H1 (cell line): ENCODE measurements at regions not wholly inside any gene's neighbourhood (a gene's known extent, or its start where the extent isn't known, plus 50 kb on each side); places are given as distances from the start of the nearest gene placed in this dataset.
A peak's percentile ranks its signal among the peaks of the same experiment; 100 is the strongest.

ENCODE experiments used
- CTCF ChIA-PET: fragments of 300-600 bp; sonication (Branson Sonifier 250); formaldehyde crosslinking; loops from one replicate; lab custom pipeline; 2021; ENCODE audit not compliant: partially characterized antibody; lab: Charles Lee
- POLR2A ChIA-PET: fragments of 300-600 bp; sonication (Branson Sonifier 250); formaldehyde crosslinking; loops from one replicate; lab custom pipeline; 2021; ENCODE audit warnings: inconsistent platforms; ENCODE audit not compliant: partially characterized antibody; lab: Charles Lee
- DNase-seq, 2 experiments: peaks; one replicate each; pipeline versions ENCODE4 v3.0.0 to v3.0.0-alpha.2; 2010 to 2022; ENCODE audit warnings: low spot score in 2 of 2, low read depth in 1 of 2, mixed read lengths in 1 of 2
- FAIRE-seq: peaks from 2 replicates; lab custom pipeline; 2011; peaks lifted over from hg19 to GRCh38; lab: Jason Lieb, UNC
- H2AFZ ChIP-seq: 2 replicates; pipeline ENCODE4 v1.8.1; 2012; ENCODE audit warnings: low read length, inconsistent platforms
- H2AK5ac ChIP-seq: 2 replicates; pipeline ENCODE4 v1.6.1; 2013; ENCODE audit warnings: low read depth, low read length
- H2BK120ac ChIP-seq: replicated peaks from 2 replicates; pipeline ENCODE3; 2013; ENCODE audit warnings: low read depth, low read length, inconsistent platforms
- H2BK12ac ChIP-seq: 2 replicates; pipeline ENCODE4 v1.6.1; 2013; ENCODE audit warnings: low read depth, low read length
- H2BK15ac ChIP-seq: 2 replicates; pipeline ENCODE4 v1.6.1; 2013; ENCODE audit warnings: low read length
- H2BK20ac ChIP-seq: 2 replicates; pipeline ENCODE4 v1.6.1; 2013; ENCODE audit warnings: low read length
- H2BK5ac ChIP-seq: 2 replicates; pipeline ENCODE4 v1.6.1; 2013; ENCODE audit warnings: low read depth, low read length
- H3K14ac ChIP-seq: 2 replicates; pipeline ENCODE4 v1.6.1; 2013; ENCODE audit warnings: inconsistent platforms; ENCODE audit not compliant: insufficient read length
- H3K18ac ChIP-seq: 2 replicates; pipeline ENCODE4 v1.6.1; 2013; ENCODE audit warnings: low read length; ENCODE audit errors: extremely low read depth
- H3K23ac ChIP-seq: 2 replicates; pipeline ENCODE4 v1.6.1; 2013; ENCODE audit warnings: inconsistent platforms; ENCODE audit not compliant: insufficient read length
- H3K23me2 ChIP-seq: 2 replicates; pipeline ENCODE4 v1.6.1; 2013; ENCODE audit warnings: low read depth, low read length
- H3K27ac ChIP-seq: 2 replicates; pipeline ENCODE4 v1.6.1; 2011; ENCODE audit warnings: low read depth, low read length, inconsistent platforms
- H3K27me3 ChIP-seq, 4 experiments: replicated peaks in 1 of 4; 1 replicate in 1 of 4; 2 replicates in 3 of 4; pipeline versions ENCODE4 v1.6.1 to v1.8.1; 2011 to 2013; ENCODE audit warnings: low read length in 3 of 4, mild to moderate bottlenecking in 3 of 4, inconsistent platforms in 2 of 4, mixed read lengths in 2 of 4, moderate library complexity in 1 of 4; ENCODE audit not compliant: control insufficient read depth in 3 of 4, insufficient read depth in 3 of 4; ENCODE audit errors: extremely low read depth in 1 of 4
- H3K36me3 ChIP-seq, 4 experiments: 2 replicates each; pipeline versions ENCODE4 v1.6.1 to v1.8.1; 2011 to 2013; ENCODE audit warnings: mild to moderate bottlenecking in 4 of 4, low read length in 3 of 4, moderate library complexity in 2 of 4, control low read depth in 1 of 4, inconsistent platforms in 1 of 4; ENCODE audit not compliant: insufficient read depth in 4 of 4, control insufficient read depth in 2 of 4
- H3K4ac ChIP-seq: replicated peaks from 2 replicates; pipeline ENCODE3; 2013; ENCODE audit warnings: low read length, low read depth, mixed read lengths, inconsistent platforms; ENCODE audit not compliant: insufficient read length
- H3K4me1 ChIP-seq, 4 experiments: replicated peaks in 1 of 4; 1 replicate in 1 of 4; 2 replicates in 3 of 4; pipeline versions ENCODE4 v1.6.1 to v1.8.1; 2011 to 2013; ENCODE audit warnings: low read length in 3 of 4, inconsistent platforms in 2 of 4, mixed read lengths in 1 of 4; ENCODE audit not compliant: insufficient read depth in 4 of 4, control insufficient read depth in 3 of 4
- H3K4me2 ChIP-seq, 2 experiments: 2 replicates each; pipeline versions ENCODE4 v1.6.1 to v1.8.1; 2011 to 2013; ENCODE audit warnings: low read depth in 2 of 2, low read length in 2 of 2, control low read depth in 1 of 2, inconsistent platforms in 1 of 2, mild to moderate bottlenecking in 1 of 2; ENCODE audit not compliant: insufficient read depth in 1 of 2
- H3K4me3 ChIP-seq, 4 experiments: fragments of 200-600, 300-600 bp in 1 of 4; sonication (generic), shearing (Covaris generic), sonication (Bioruptor Twin) in 1 of 4; 2 replicates each; pipeline versions ENCODE4 v1.5.1 to v1.8.1; 2011 to 2016; ENCODE audit warnings: low read length in 4 of 4, low read depth in 3 of 4, control low read depth in 2 of 4, inconsistent platforms in 2 of 4, mild to moderate bottlenecking in 2 of 4, mixed read lengths in 1 of 4, moderate library complexity in 1 of 4; ENCODE audit not compliant: insufficient read depth in 2 of 4; ENCODE audit errors: extremely low read depth in 1 of 4
- H3K56ac ChIP-seq: replicated peaks from 2 replicates; pipeline ENCODE3; 2013; ENCODE audit warnings: low read depth, mild to moderate bottlenecking, mixed read lengths, low read length, inconsistent platforms; ENCODE audit not compliant: insufficient read length
- H3K79me1 ChIP-seq: 2 replicates; pipeline ENCODE4 v1.6.1; 2013; ENCODE audit warnings: low read depth, low read length, control low read depth
- H3K79me2 ChIP-seq, 2 experiments: 2 replicates each; pipeline versions ENCODE4 v1.6.1 to v1.8.1; 2012 to 2013; ENCODE audit warnings: low read length in 2 of 2, mild to moderate bottlenecking in 2 of 2, inconsistent platforms in 1 of 2; ENCODE audit not compliant: insufficient read depth in 2 of 2, control insufficient read depth in 1 of 2
- H3K9ac ChIP-seq, 4 experiments: replicated peaks in 1 of 4; 1 replicate in 1 of 4; 2 replicates in 3 of 4; pipeline versions ENCODE4 v1.6.1 to v1.8.1; 2011 to 2013; ENCODE audit warnings: low read depth in 3 of 4, low read length in 3 of 4, control low read depth in 2 of 4, mild to moderate bottlenecking in 2 of 4, moderate library complexity in 2 of 4, inconsistent platforms in 1 of 4; ENCODE audit errors: extremely low read depth in 1 of 4
- H3K9me3 ChIP-seq, 2 experiments: 2 replicates each; pipeline versions ENCODE4 v1.6.1 to v1.8.1; 2012 to 2013; ENCODE audit warnings: mild to moderate bottlenecking in 2 of 2, moderate library complexity in 2 of 2, control low read depth in 1 of 2, inconsistent platforms in 1 of 2, low read depth in 1 of 2, low read length in 1 of 2, mixed read lengths in 1 of 2; ENCODE audit not compliant: insufficient read depth in 2 of 2
- H4K20me1 ChIP-seq, 2 experiments: replicated peaks in 1 of 2; 2 replicates each; pipeline versions ENCODE3 to v1.8.1; 2011 to 2013; ENCODE audit warnings: inconsistent platforms in 2 of 2, low read length in 2 of 2, mild to moderate bottlenecking in 1 of 2; ENCODE audit not compliant: insufficient read depth in 2 of 2, control insufficient read depth in 1 of 2
- H4K5ac ChIP-seq: 2 replicates; pipeline ENCODE4 v1.6.1; 2013; ENCODE audit warnings: low read length, low read depth, mixed read lengths, inconsistent platforms; ENCODE audit not compliant: insufficient read length
- H4K8ac ChIP-seq: 2 replicates; pipeline ENCODE4 v1.8.0; 2013; ENCODE audit warnings: mild to moderate bottlenecking, moderate library complexity, low read length, inconsistent platforms; ENCODE audit not compliant: insufficient read depth; ENCODE audit errors: extremely low read depth
- H4K91ac ChIP-seq: replicated peaks from 2 replicates; pipeline ENCODE3; 2013; ENCODE audit warnings: low read length, mixed read lengths, inconsistent platforms; ENCODE audit not compliant: insufficient read length
- ATF2 ChIP-seq: IDR thresholded peaks from 2 replicates; pipeline ENCODE4 v1.6.1; 2012; ENCODE audit warnings: low read length, inconsistent platforms
- CBX8 ChIP-seq: fragments of 300-800, 300-1000 bp; sonication (generic); IDR thresholded peaks from 2 replicates; pipeline ENCODE4 v1.7.1; 2016; ENCODE audit warnings: low read depth, low read length, borderline replicate concordance
- CEBPB ChIP-seq: IDR thresholded peaks from 2 replicates; pipeline ENCODE4 v1.6.1; 2012; ENCODE audit warnings: low read depth, low read length
- CREB1 ChIP-seq: IDR thresholded peaks from 2 replicates; pipeline ENCODE4 v1.6.1; 2012; ENCODE audit warnings: inconsistent platforms
- KDM5A ChIP-seq: fragments of 200-600 bp; IDR thresholded peaks from 2 replicates; pipeline ENCODE4 v1.7.1; 2012; ENCODE audit warnings: mild to moderate bottlenecking, low read length, inconsistent platforms, mixed read lengths
- POLR2AphosphoS5 ChIP-seq: IDR thresholded peaks from 2 replicates; pipeline ENCODE4 v1.6.1; 2011; ENCODE audit warnings: low read depth, low read length
- POU5F1 ChIP-seq: IDR thresholded peaks from 2 replicates; pipeline ENCODE4 v1.6.1; 2011; ENCODE audit warnings: low read depth, mild to moderate bottlenecking, low read length, moderate library complexity
- RFX5 ChIP-seq: IDR thresholded peaks from 2 replicates; pipeline ENCODE4 v1.6.1; 2011; ENCODE audit warnings: low read depth, low read length, improper control_type of control experiment, borderline replicate concordance
- RNF2 ChIP-seq: fragments of 200-900, 300-1000 bp; sonication (generic); IDR thresholded peaks from 2 replicates; pipeline ENCODE4 v1.7.1; 2016; ENCODE audit warnings: borderline replicate concordance, low read depth, mild to moderate bottlenecking, antibody characterized with exemption, low read length; ENCODE audit not compliant: poor library complexity, severe bottlenecking; ENCODE audit errors: missing control alignments
- SP1 ChIP-seq: IDR thresholded peaks from 2 replicates; pipeline ENCODE4 v1.6.1; 2011; ENCODE audit warnings: low read depth, low read length
- SP4 ChIP-seq: IDR thresholded peaks from 2 replicates; pipeline ENCODE4 v1.6.1; 2012; ENCODE audit warnings: low read length, inconsistent platforms
- TBP ChIP-seq: IDR thresholded peaks from 2 replicates; pipeline ENCODE4 v1.6.1; 2011; ENCODE audit warnings: low read depth, low read length, improper control_type of control experiment
- TCF12 ChIP-seq: IDR thresholded peaks from 2 replicates; pipeline ENCODE4 v1.6.1; 2011; ENCODE audit warnings: low read depth, mild to moderate bottlenecking, low read length
- YY1 ChIP-seq: IDR thresholded peaks from 2 replicates; pipeline ENCODE4 v1.6.1; 2011; ENCODE audit warnings: low read depth, mild to moderate bottlenecking, low read length
- WGBS, 2 experiments: shearing (Covaris generic) in 1 of 2; methylation state at CpG; one replicate each; pipeline versions ENCODE4 v1.1.6 to v1.1.7; 2013 to 2015; ENCODE audit warnings: low lambda C conversion rate in 2 of 2, mixed read lengths in 2 of 2, inconsistent platforms in 1 of 2, low coverage in 1 of 2, missing lambda C conversion rate in 1 of 2; ENCODE audit not compliant: insufficient replicate concordance in 2 of 2, insufficient coverage in 1 of 2, insufficient read length in 1 of 2; ENCODE audit errors: extremely low coverage in 1 of 2, missing lambda C conversion rate in 1 of 2; 5-methylcytosine and 5-hydroxymethylcytosine counted together

- ChIA-PET CTCF (interaction anchor here (0.8 to 1.3 kb wide), 3 partner anchors 27 to 88 kb away, joined by 3 to 4 read pairs (median 3); no protein-coding TSS in a partner anchor), POLR2A (interaction anchor here (1.5 kb wide), 1 partner anchor 9 kb away, joined by 6 read pairs; no protein-coding TSS in a partner anchor)
- H2AK5ac ChIP-seq, result no peak overlapping the region
- FAIRE-seq (no peak), DNase-seq (no peak)
- H2BK15ac ChIP-seq, result no peak overlapping the region
- no peaks in the 10 kb centered on the region for H3K79me2 ChIP-seq
- H3K56ac ChIP-seq, result no peak overlapping the region
- no peak overlapping the region for H2BK120ac ChIP-seq
- H2BK20ac ChIP-seq, result no peak overlapping the region
- no peak overlapping the region for H3K9ac ChIP-seq
- no peak overlapping the region for H3K23ac ChIP-seq
- peaks cover 0 to 4% of the 10 kb centered on the region in 2 experiments for H4K20me1 ChIP-seq
- H4K5ac ChIP-seq, result no peak overlapping the region
- WGBS, 2 experiments, result 72% methylated on average over 7 of the region's 7 CpGs; no CpG with 5 or more reads in 1 of the 2 experiments
- H3K4me3 ChIP-seq, result no peak overlapping the region
- peaks cover 3% of the 10 kb centered on the region; the same call in 1 of the 2 replicates for H3K79me1 ChIP-seq
- no peak overlapping the region for H2BK5ac ChIP-seq
- H3K4me2 ChIP-seq, result no peak overlapping the region
- peaks cover 8% of the 10 kb centered on the region; the same call in 1 of the 2 replicates for H3K23me2 ChIP-seq
- peak overlapping the region; percentile 68; the same call in 1 of the 2 replicates for H2BK12ac ChIP-seq
- H2AFZ ChIP-seq, result no peak overlapping the region
- H4K8ac ChIP-seq, result no peak overlapping the region
- no peaks in the 10 kb centered on the region for H3K27me3 ChIP-seq
- no peak overlapping the region for H4K91ac ChIP-seq
- H3K36me3 ChIP-seq, result no peaks in the 10 kb centered on the region; a peak in 1 of 8 replicates
- H3K18ac ChIP-seq, result no peak overlapping the region
- H3K27ac ChIP-seq, result no peak overlapping the region
- H3K14ac ChIP-seq, result no peak overlapping the region
- no peak overlapping the region for H3K4ac ChIP-seq
- peaks cover 2 to 18% (median 7%) of the 10 kb centered on the region in 4 experiments; a peak in 6 of 7 replicates for H3K4me1 ChIP-seq
- no peaks in the 10 kb centered on the region for H3K9me3 ChIP-seq
- TF ChIP-seq CEBPB, result no peak
- TF ChIP-seq KDM5A, result no peak
- TF ChIP-seq TCF12, result no peak
- TF ChIP-seq POU5F1, result no peak
- no peak for TF ChIP-seq ATF2
- TF ChIP-seq CBX8, result no peak
- no peak for TF ChIP-seq RNF2
- TF ChIP-seq CREB1, result no peak
- no peak for TF ChIP-seq SP4
- TF ChIP-seq TBP, result no peak
- no peak for TF ChIP-seq POLR2AphosphoS5
- TF ChIP-seq RFX5, result no peak
- TF ChIP-seq SP1, result no peak
- TF ChIP-seq YY1, result no peak
Measured at GRCh38 chr10:131685007-131685406, 215.8 kb upstream of the PPP2R2D start.
